ENCODE measurements at regions not wholly inside any gene's neighbourhood (a gene's known extent, or its start where the extent isn't known, plus 50 kb on each side); places are given as distances from the start of the nearest gene placed in this dataset.

- H3K4ac ChIP-seq (ENCODE audit: low read depth in 1 of 2, low read length in 2 of 2): no peak overlapping the region
- WGBS: no CpG with 5 or more reads among the region's 1 CpG
- no peaks in the 10 kb centered on the region for H3K4me1 ChIP-seq (ENCODE audit: control insufficient read depth, insufficient read depth, low read depth, low read length)
Measured at GRCh38 chr4:136755531-136755916, 776.8 kb downstream of the PCDH18 start.

GRCh38 chr4:136754810-136755530, 777.3 kb downstream of the PCDH18 start:
- Histone ChIP-seq H3K4ac (ENCODE audit: low read depth in 1 of 2, low read length in 2 of 2) (no peak overlapping the region), H3K27me3 (ENCODE audit: control insufficient read depth in 1 of 2, insufficient read depth in 1 of 2, low read length in 2 of 2) (no peaks in the 10 kb centered on the region), H3K18ac (ENCODE audit: low read depth in 1 of 2, low read length in 2 of 2) (peak overlapping the region in 1 of 2 experiments; percentile 21), H3K4me3 (ENCODE audit: insufficient read depth in 1 of 2, low read depth in 1 of 2, low read length in 2 of 2) (no peak overlapping the region), H3K14ac (ENCODE audit: low read length in 2 of 2) (no peak overlapping the region), H2BK120ac (ENCODE audit: low read depth, low read length) (no peak overlapping the region), H3K9ac (ENCODE audit: low read length) (no peak overlapping the region), H3K4me1 (ENCODE audit: control insufficient read depth, insufficient read depth, low read depth, low read length) (no peaks in the 10 kb centered on the region), H2AFZ (ENCODE audit: low read depth, low read length) (no peak overlapping the region), H3K27ac (ENCODE audit: low read length, poor library complexity, severe bottlenecking) (no peak overlapping the region), H3K9me3 (ENCODE audit: control insufficient read depth, low read length) (no peaks in the 10 kb centered on the region), H2BK5ac (ENCODE audit: low read depth, low read length, poor library complexity, severe bottlenecking) (no peak overlapping the region), H3K79me1 (replicated peaks; ENCODE audit: low read length, poor library complexity, severe bottlenecking) (no peaks in the 10 kb centered on the region), H4K8ac (ENCODE audit: low read length) (no peak overlapping the region), H4K91ac (ENCODE audit: low read length) (no peak overlapping the region), H3K4me2 (ENCODE audit: low read length, poor library complexity, severe bottlenecking) (no peak overlapping the region), H2BK15ac (ENCODE audit: low read depth, poor library complexity, severe bottlenecking) (no peak overlapping the region), H3K23ac (ENCODE audit: low read length in 2 of 2) (no peak overlapping the region), H2AK5ac (ENCODE audit: low read length, severe bottlenecking) (no peak overlapping the region), H3K36me3 (ENCODE audit: control insufficient read depth in 1 of 2, insufficient read depth in 2 of 2, low read depth in 1 of 2, low read length in 2 of 2) (no peaks in the 10 kb centered on the region), H2BK12ac (ENCODE audit: low read length in 2 of 2) (no peak overlapping the region)
- no CpG with 5 or more reads among the region's 2 CpGs for WGBS
- DNase-seq: peak; percentile 45

More at GRCh38 chr4:136755531-136755916, 776.8 kb downstream of the PCDH18 start:
- H2AK5ac ChIP-seq (ENCODE audit: low read length, severe bottlenecking): no peak overlapping the region
- H2BK120ac ChIP-seq (ENCODE audit: low read depth, low read length): no peak overlapping the region
- no peak overlapping the region for H3K27ac ChIP-seq (ENCODE audit: low read length, poor library complexity, severe bottlenecking)
- H3K9ac ChIP-seq (ENCODE audit: low read length): no peak overlapping the region
- no peak overlapping the region for H2BK15ac ChIP-seq (ENCODE audit: low read depth, poor library complexity, severe bottlenecking)
- H4K8ac ChIP-seq (ENCODE audit: low read length): no peak overlapping the region
- no peaks in the 10 kb centered on the region for H3K79me1 ChIP-seq (replicated peaks; ENCODE audit: low read length, poor library complexity, severe bottlenecking)
- H3K27me3 ChIP-seq (ENCODE audit: control insufficient read depth in 1 of 2, insufficient read depth in 1 of 2, low read length in 2 of 2): no peaks in the 10 kb centered on the region
- H3K36me3 ChIP-seq (ENCODE audit: control insufficient read depth in 1 of 2, insufficient read depth in 2 of 2, low read depth in 1 of 2, low read length in 2 of 2): no peaks in the 10 kb centered on the region
- H3K14ac ChIP-seq (ENCODE audit: low read length in 2 of 2): no peak overlapping the region
- no peak overlapping the region for H4K91ac ChIP-seq (ENCODE audit: low read length)
- H3K4me2 ChIP-seq (ENCODE audit: low read length, poor library complexity, severe bottlenecking): no peak overlapping the region
- no peak overlapping the region for H3K18ac ChIP-seq (ENCODE audit: low read depth in 1 of 2, low read length in 2 of 2)
- no peak overlapping the region for H2AFZ ChIP-seq (ENCODE audit: low read depth, low read length)
- no peak overlapping the region for H3K23ac ChIP-seq (ENCODE audit: low read length in 2 of 2)
- H3K9me3 ChIP-seq (ENCODE audit: control insufficient read depth, low read length): no peaks in the 10 kb centered on the region
- no peak for DNase-seq
- H2BK5ac ChIP-seq (ENCODE audit: low read depth, low read length, poor library complexity, severe bottlenecking): no peak overlapping the region
- H3K4me3 ChIP-seq (ENCODE audit: insufficient read depth in 1 of 2, low read depth in 1 of 2, low read length in 2 of 2): no peak overlapping the region
- H2BK12ac ChIP-seq (ENCODE audit: low read length in 2 of 2): no peak overlapping the region

DNA sequence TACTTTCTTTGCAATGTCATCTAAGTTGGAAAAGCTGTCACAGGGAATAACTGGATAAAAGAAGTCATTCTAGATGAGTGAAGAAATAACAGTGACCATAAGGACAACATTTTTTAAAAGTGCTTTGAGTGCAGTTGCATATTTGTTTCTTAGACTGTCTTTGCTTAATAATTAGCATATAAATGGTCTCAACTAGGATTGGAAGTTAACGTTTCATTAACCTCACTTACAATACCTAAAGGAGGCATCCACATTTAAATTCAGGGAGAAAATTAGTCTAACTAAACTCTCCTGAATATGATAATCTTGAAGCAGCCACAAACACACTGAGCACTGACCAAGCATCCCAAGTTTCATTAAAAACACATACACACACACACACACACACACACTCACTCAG, 780.7 kb downstream of the PCDH18 start:
- Histone ChIP-seq H3K23ac (ENCODE audit: low read length in 2 of 2) (no peak overlapping the region), H2AK5ac (ENCODE audit: low read length, severe bottlenecking) (no peak overlapping the region), H3K79me1 (replicated peaks; ENCODE audit: low read length, poor library complexity, severe bottlenecking) (no peaks in the 10 kb centered on the region), H3K4me2 (ENCODE audit: low read length, poor library complexity, severe bottlenecking) (no peak overlapping the region), H2AFZ (ENCODE audit: low read depth, low read length) (no peak overlapping the region), H3K27ac (ENCODE audit: low read length, poor library complexity, severe bottlenecking) (no peak overlapping the region), H2BK12ac (ENCODE audit: low read length in 2 of 2) (no peak overlapping the region), H4K8ac (ENCODE audit: low read length) (no peak overlapping the region), H3K4ac (ENCODE audit: low read depth in 1 of 2, low read length in 2 of 2) (no peak overlapping the region), H3K9ac (ENCODE audit: low read length) (no peak overlapping the region), H3K4me1 (ENCODE audit: control insufficient read depth, insufficient read depth, low read depth, low read length) (no peaks in the 10 kb centered on the region), H3K27me3 (ENCODE audit: control insufficient read depth in 1 of 2, insufficient read depth in 1 of 2, low read length in 2 of 2) (no peaks in the 10 kb centered on the region), H3K14ac (ENCODE audit: low read length in 2 of 2) (no peak overlapping the region), H2BK15ac (ENCODE audit: low read depth, poor library complexity, severe bottlenecking) (no peak overlapping the region), H4K91ac (ENCODE audit: low read length) (no peak overlapping the region), H3K18ac (ENCODE audit: low read depth in 1 of 2, low read length in 2 of 2) (no peak overlapping the region), H3K9me3 (ENCODE audit: control insufficient read depth, low read length) (no peaks in the 10 kb centered on the region), H2BK120ac (ENCODE audit: low read depth, low read length) (no peak overlapping the region), H2BK5ac (ENCODE audit: low read depth, low read length, poor library complexity, severe bottlenecking) (no peak overlapping the region), H3K36me3 (ENCODE audit: control insufficient read depth in 1 of 2, insufficient read depth in 2 of 2, low read depth in 1 of 2, low read length in 2 of 2) (no peaks in the 10 kb centered on the region), H3K4me3 (ENCODE audit: insufficient read depth in 1 of 2, low read depth in 1 of 2, low read length in 2 of 2) (no peak overlapping the region)
- 71% methylated on average over 1 of the region's 1 CpG for WGBS
- DNase-seq: no peak

GRCh38 chr4:136750897-136751296, 781.4 kb downstream of the PCDH18 start:
- H3K4me3 ChIP-seq (ENCODE audit: insufficient read depth in 1 of 2, low read depth in 1 of 2, low read length in 2 of 2): no peak overlapping the region

More at GRCh38 chr4:136750897-136751296, 781.4 kb downstream of the PCDH18 start:
- Histone ChIP-seq H2AK5ac (ENCODE audit: low read length, severe bottlenecking) (no peak overlapping the region), H3K79me1 (replicated peaks; ENCODE audit: low read length, poor library complexity, severe bottlenecking) (no peaks in the 10 kb centered on the region), H4K91ac (ENCODE audit: low read length) (no peak overlapping the region), H3K36me3 (ENCODE audit: control insufficient read depth in 1 of 2, insufficient read depth in 2 of 2, low read depth in 1 of 2, low read length in 2 of 2) (no peaks in the 10 kb centered on the region), H4K8ac (ENCODE audit: low read length) (no peak overlapping the region), H2BK12ac (ENCODE audit: low read length in 2 of 2) (no peak overlapping the region), H2BK15ac (ENCODE audit: low read depth, poor library complexity, severe bottlenecking) (no peak overlapping the region), H3K18ac (ENCODE audit: low read depth in 1 of 2, low read length in 2 of 2) (no peak overlapping the region), H3K27me3 (ENCODE audit: control insufficient read depth in 1 of 2, insufficient read depth in 1 of 2, low read length in 2 of 2) (no peaks in the 10 kb centered on the region), H3K4me1 (ENCODE audit: control insufficient read depth, insufficient read depth, low read depth, low read length) (no peaks in the 10 kb centered on the region), H2BK5ac (ENCODE audit: low read depth, low read length, poor library complexity, severe bottlenecking) (no peak overlapping the region), H3K23ac (ENCODE audit: low read length in 2 of 2) (no peak overlapping the region), H3K9ac (ENCODE audit: low read length) (no peak overlapping the region), H3K14ac (ENCODE audit: low read length in 2 of 2) (no peak overlapping the region), H3K9me3 (ENCODE audit: control insufficient read depth, low read length) (no peaks in the 10 kb centered on the region), H3K4me2 (ENCODE audit: low read length, poor library complexity, severe bottlenecking) (no peak overlapping the region), H3K4ac (ENCODE audit: low read depth in 1 of 2, low read length in 2 of 2) (no peak overlapping the region), H2AFZ (ENCODE audit: low read depth, low read length) (no peak overlapping the region), H3K27ac (ENCODE audit: low read length, poor library complexity, severe bottlenecking) (no peak overlapping the region), H2BK120ac (ENCODE audit: low read depth, low read length) (no peak overlapping the region)
- no peak for DNase-seq
- 93% methylated on average over 2 of the region's 3 CpGs for WGBS
